Astrocyte (in vitro differentiated cells and primary cell): ENCODE measurements at regions not wholly inside any gene's neighbourhood (a gene's known extent, or its start where the extent isn't known, plus 50 kb on each side); places are given as distances from the start of the nearest gene placed in this dataset.

Experiments used
- CTCF ChIP-seq: IDR thresholded peaks from 2 replicates; pipeline ENCODE4 v1.5.1; 2011; ENCODE audit warnings: low read depth, mild to moderate bottlenecking, inconsistent platforms, low read length, moderate library complexity; ENCODE audit not compliant: insufficient read depth
- EZH2 ChIP-seq: IDR thresholded peaks from 2 replicates; pipeline ENCODE4 v1.6.1; 2012; ENCODE audit warnings: mild to moderate bottlenecking, low read length, inconsistent platforms; ENCODE audit not compliant: insufficient read depth

GRCh38 chr12:3938042-3938544 lies 64.9 kb upstream of the PARP11 start:
- no peak for TF ChIP-seq CTCF
- no peak for TF ChIP-seq EZH2
